GM19438 (cell line): ENCODE measurements at regions not wholly inside any gene's neighbourhood (a gene's known extent, or its start where the extent isn't known, plus 50 kb on each side); places are given as distances from the start of the nearest gene placed in this dataset.
"Not testable (repeated sequence)": the region's sequence is repeated elsewhere in the genome, so short reads cannot be mapped to it uniquely, and the experiment has no call there.

ENCODE experiments used
- ATAC-seq: cut with Tn5 transposase; IDR thresholded peaks from one replicate; pipeline ENCODE4 v1.9.1; 2021; ENCODE audit warnings: low read depth; ENCODE audit not compliant: unreplicated experiment

- no peak for ATAC-seq
Measured at GRCh38 chr3:180403156-180403555, 198.8 kb upstream of the TTC14 start.

GRCh38 chr3:180408654-180409053 is 193.3 kb upstream of the TTC14 start:
- no peak for ATAC-seq

- ATAC-seq: no peak
Measured at GRCh38 chr3:180409170-180409569, 192.8 kb upstream of the TTC14 start.

- ATAC-seq: no peak
Measured at GRCh38 chr3:180409883-180410282, 192.1 kb upstream of the TTC14 start.

GRCh38 chr3:180414157-180414556 is 187.8 kb upstream of the TTC14 start:
- ATAC-seq: no peak

GRCh38 chr3:180416111-180416594 is 185.8 kb upstream of the TTC14 start:
- no peak for ATAC-seq

- ATAC-seq: no peak
Measured at GRCh38 chr3:180417241-180417640, 184.7 kb upstream of the TTC14 start.

GRCh38 chr3:180420016-180420415 is 181.9 kb upstream of the TTC14 start:
- no peak for ATAC-seq

- ATAC-seq: no peak
Measured at GRCh38 chr3:180420804-180421203, 181.2 kb upstream of the TTC14 start.

- ATAC-seq: no peak
Measured at GRCh38 chr3:180421221-180421620, 180.7 kb upstream of the TTC14 start.

GRCh38 chr3:180421721-180422120 is 180.2 kb upstream of the TTC14 start:
- ATAC-seq: no peak

GRCh38 chr3:180424305-180424704 is 177.7 kb upstream of the TTC14 start:
- not testable (repeated sequence) for ATAC-seq

- ATAC-seq: no peak
Measured at GRCh38 chr3:180430896-180431295, 171.1 kb upstream of the TTC14 start.

GRCh38 chr3:180433152-180433551 is 168.8 kb upstream of the TTC14 start:
- ATAC-seq: no peak

GRCh38 chr3:180447136-180447535 is 154.8 kb upstream of the TTC14 start:
- no peak for ATAC-seq

- not testable (repeated sequence) for ATAC-seq
Measured at GRCh38 chr3:180448407-180448806, 153.6 kb upstream of the TTC14 start.

- no peak for ATAC-seq
Measured at GRCh38 chr3:180457225-180457624, 144.7 kb upstream of the TTC14 start.

- no peak for ATAC-seq
Measured at GRCh38 chr3:180466401-180467011, 135.5 kb upstream of the TTC14 start.

GRCh38 chr3:180467177-180467576 is 134.8 kb upstream of the TTC14 start:
- ATAC-seq: no peak

- no peak for ATAC-seq
Measured at GRCh38 chr3:180469149-180469548, 132.8 kb upstream of the TTC14 start.

- ATAC-seq: no peak
Measured at GRCh38 chr3:180478695-180479094, 123.3 kb upstream of the TTC14 start.

GRCh38 chr3:180492047-180492446 is 109.9 kb upstream of the TTC14 start:
- ATAC-seq: no peak

- no peak for ATAC-seq
Measured at GRCh38 chr3:180496995-180497394, 105.0 kb upstream of the TTC14 start.
